ENCODE measurements at regions not wholly inside any gene's neighbourhood (a gene's known extent, or its start where the extent isn't known, plus 50 kb on each side); places are given as distances from the start of the nearest gene placed in this dataset.

GRCh38 chr10:85379338-85379737 lies 987.3 kb downstream of the GRID1 start:
- Histone ChIP-seq H3K27ac (ENCODE audit: extremely low read depth, low read depth, low read length) (no peak overlapping the region), H3K36me3 (ENCODE audit: control insufficient read depth in 2 of 2, insufficient read depth in 1 of 2, low read length in 2 of 2) (no peaks in the 10 kb centered on the region), H3K4me3 (ENCODE audit: low read depth, low read length) (no peak overlapping the region), H3K4me1 (ENCODE audit: control insufficient read depth, insufficient read depth, low read length) (no peaks in the 10 kb centered on the region; the same call in 1 of the 2 replicates), H3K9me3 (ENCODE audit: control insufficient read depth, insufficient read depth, low read depth, low read length) (no peaks in the 10 kb centered on the region)
- TF ChIP-seq ZNF654 (tag by site-specific recombination; IDR thresholded peaks at IDR 0.05; ENCODE audit: low read depth): no peak
- TF ChIP-seq ZNF221 (tag by site-specific recombination; IDR thresholded peaks at IDR 0.05; ENCODE audit: borderline replicate concordance): no peak
- TF ChIP-seq ZSCAN5A (tag by site-specific recombination; IDR thresholded peaks at IDR 0.05): no peak
- no peak for TF ChIP-seq ZNF558 (tag by site-specific recombination; IDR thresholded peaks at IDR 0.05)
- TF ChIP-seq KLF7 (tag by site-specific recombination; IDR thresholded peaks at IDR 0.05; ENCODE audit: borderline replicate concordance): no peak
- TF ChIP-seq OVOL3 (tag by site-specific recombination; IDR thresholded peaks at IDR 0.05): no peak
- no peak for TF ChIP-seq ZNF433 (tag by site-specific recombination; IDR thresholded peaks at IDR 0.05; ENCODE audit: low read depth)
- no peak for TF ChIP-seq KLF10 (tag by site-specific recombination; IDR thresholded peaks at IDR 0.05)
- no peak for TF ChIP-seq ZNF560 (tag by site-specific recombination; IDR thresholded peaks at IDR 0.05; ENCODE audit: borderline replicate concordance)
- TF ChIP-seq KLF9 (tag by site-specific recombination; IDR thresholded peaks at IDR 0.05; ENCODE audit: low read depth): no peak
- no peak for TF ChIP-seq TRIM28 (IDR thresholded peaks at IDR 0.05; ENCODE audit: borderline replicate concordance, low read length)
- no peak for TF ChIP-seq ZNF169 (tag by site-specific recombination; IDR thresholded peaks at IDR 0.05)
- no peak for TF ChIP-seq ZNF341 (tag by site-specific recombination; IDR thresholded peaks at IDR 0.05; ENCODE audit: low read depth)
- no peak for TF ChIP-seq ZNF223 (tag by site-specific recombination; IDR thresholded peaks at IDR 0.05)
- no peak for TF ChIP-seq RBAK (tag by site-specific recombination; IDR thresholded peaks at IDR 0.05)
- no peak for TF ChIP-seq BCL6B (tag by site-specific recombination; IDR thresholded peaks at IDR 0.05)
- CTCF ChIA-PET: no interaction called here
- POLR2A ChIA-PET: no interaction called here

GRCh38 chr10:85400981-85401695 lies 965.5 kb downstream of the GRID1 start:
- no peaks in the 10 kb centered on the region for H3K9me3 ChIP-seq (ENCODE audit: control insufficient read depth, insufficient read depth, low read depth, low read length)
- no peaks in the 10 kb centered on the region for H3K36me3 ChIP-seq (ENCODE audit: control insufficient read depth in 2 of 2, insufficient read depth in 1 of 2, low read length in 2 of 2)
- POLR2A ChIA-PET: no interaction called here
- H3K4me1 ChIP-seq (ENCODE audit: control insufficient read depth, insufficient read depth, low read length): no peaks in the 10 kb centered on the region
- H3K4me3 ChIP-seq (ENCODE audit: low read depth, low read length): no peak overlapping the region
- H3K27ac ChIP-seq (ENCODE audit: extremely low read depth, low read depth, low read length): no peak overlapping the region
- TF ChIP-seq ZFHX2 (tag by site-specific recombination; conservative IDR thresholded peaks at IDR 0.05): no peak
- TF ChIP-seq KLF16 (tag by site-specific recombination; IDR thresholded peaks at IDR 0.05): no peak
- no peak for TF ChIP-seq SP7 (tag by site-specific recombination; IDR thresholded peaks at IDR 0.05)
- TF ChIP-seq ZNF544 (tag by site-specific recombination; IDR thresholded peaks at IDR 0.05): no peak
- no peak for TF ChIP-seq IKZF3 (tag by site-specific recombination; IDR thresholded peaks at IDR 0.05)
- no peak for TF ChIP-seq ZNF624 (tag by site-specific recombination; IDR thresholded peaks at IDR 0.05)
- TF ChIP-seq ZBTB10 (tag by site-specific recombination; IDR thresholded peaks at IDR 0.05): no peak
- no peak for TF ChIP-seq ZNF560 (tag by site-specific recombination; IDR thresholded peaks at IDR 0.05; ENCODE audit: borderline replicate concordance)
- TF ChIP-seq ZNF391 (tag by site-specific recombination; IDR thresholded peaks at IDR 0.05; ENCODE audit: borderline replicate concordance, low read depth): no peak
- TF ChIP-seq KLF7 (tag by site-specific recombination; IDR thresholded peaks at IDR 0.05; ENCODE audit: borderline replicate concordance): no peak
- TF ChIP-seq ZNF184 (tag by site-specific recombination; IDR thresholded peaks at IDR 0.05): no peak
- no peak for TF ChIP-seq ZNF169 (tag by site-specific recombination; IDR thresholded peaks at IDR 0.05)
- TF ChIP-seq ZBTB6 (tag by site-specific recombination; IDR thresholded peaks at IDR 0.05): no peak
- no peak for TF ChIP-seq ZNF311 (tag by site-specific recombination; IDR thresholded peaks at IDR 0.05; ENCODE audit: borderline replicate concordance)
- no peak for TF ChIP-seq ZBTB20 (tag by site-specific recombination; IDR thresholded peaks at IDR 0.05)
- TF ChIP-seq PBX3 (CRISPR knock-in tag; IDR thresholded peaks at IDR 0.05): no peak
- CTCF ChIA-PET: no interaction called here
